PC-9 (cell line): ENCODE measurements at regions not wholly inside any gene's neighbourhood (a gene's known extent, or its start where the extent isn't known, plus 50 kb on each side); places are given as distances from the start of the nearest gene placed in this dataset.

ENCODE experiments used
- EZH2 ChIP-seq: fragments of 200-600 bp; sonication (generic); IDR thresholded peaks from 2 replicates; pipeline ENCODE4 v1.8.0; 2017; ENCODE audit warnings: antibody characterized with exemption, low read depth
- TF ChIP-seq, protein P1 (sequence below): fragments of 200-600 bp; sonication (generic); conservative IDR thresholded peaks from 2 replicates; pipeline ENCODE4 v1.6.1; 2017; ENCODE audit warnings: mixed run types, antibody characterized with exemption, mild to moderate bottlenecking, moderate library complexity

- TF ChIP-seq, protein P1, sequence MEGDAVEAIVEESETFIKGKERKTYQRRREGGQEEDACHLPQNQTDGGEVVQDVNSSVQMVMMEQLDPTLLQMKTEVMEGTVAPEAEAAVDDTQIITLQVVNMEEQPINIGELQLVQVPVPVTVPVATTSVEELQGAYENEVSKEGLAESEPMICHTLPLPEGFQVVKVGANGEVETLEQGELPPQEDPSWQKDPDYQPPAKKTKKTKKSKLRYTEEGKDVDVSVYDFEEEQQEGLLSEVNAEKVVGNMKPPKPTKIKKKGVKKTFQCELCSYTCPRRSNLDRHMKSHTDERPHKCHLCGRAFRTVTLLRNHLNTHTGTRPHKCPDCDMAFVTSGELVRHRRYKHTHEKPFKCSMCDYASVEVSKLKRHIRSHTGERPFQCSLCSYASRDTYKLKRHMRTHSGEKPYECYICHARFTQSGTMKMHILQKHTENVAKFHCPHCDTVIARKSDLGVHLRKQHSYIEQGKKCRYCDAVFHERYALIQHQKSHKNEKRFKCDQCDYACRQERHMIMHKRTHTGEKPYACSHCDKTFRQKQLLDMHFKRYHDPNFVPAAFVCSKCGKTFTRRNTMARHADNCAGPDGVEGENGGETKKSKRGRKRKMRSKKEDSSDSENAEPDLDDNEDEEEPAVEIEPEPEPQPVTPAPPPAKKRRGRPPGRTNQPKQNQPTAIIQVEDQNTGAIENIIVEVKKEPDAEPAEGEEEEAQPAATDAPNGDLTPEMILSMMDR = no peak
- TF ChIP-seq EZH2 = no peak
Observed at GRCh38 chr14:46782281-46782680, 130.7 kb upstream of the RPL10L start.
